PC-3 (cell line): ENCODE measurements at regions not wholly inside any gene's neighbourhood (a gene's known extent, or its start where the extent isn't known, plus 50 kb on each side); places are given as distances from the start of the nearest gene placed in this dataset.

ENCODE experiments used
- ATAC-seq: fragments of 200-7000 bp; cut with Tn5 transposase; 2 replicates; pipeline ENCODE4 v1.9.1; 2020; ENCODE audit warnings: mild to moderate bottlenecking, moderate library complexity
- BruUV-seq: library from RNA; stranded (reverse); fragments of 400-500 nt; replicated peaks from 2 replicates; lab custom pipeline; 2021; lab: Mats Ljungman, UMichigan
- CTCF ChIA-PET: fragments of 300-600 bp; sonication (Branson Sonifier 250); formaldehyde crosslinking; loops from one replicate; lab custom pipeline; 2022; ENCODE audit warnings: antibody characterized with exemption; lab: Charles Lee
- POLR2A ChIA-PET: fragments of 300-600 bp; sonication (Branson Sonifier 250); formaldehyde crosslinking; loops from one replicate; lab custom pipeline; 2022; ENCODE audit warnings: antibody characterized with exemption; ENCODE audit not compliant: unreplicated experiment; lab: Charles Lee
- DNase-seq: peaks from one replicate; pipeline ENCODE4 v3.0.0-alpha.2; 2015
- H2AFZ ChIP-seq: fragments of 300-600 bp; sonication (generic); 2 replicates; pipeline ENCODE4 v1.6.0; 2016; ENCODE audit warnings: antibody characterized with exemption, low read length
- H3F3A ChIP-seq: fragments of 300-600 bp; sonication (generic); one replicate; pipeline ENCODE4 v1.6.0; 2017; ENCODE audit warnings: antibody characterized with exemption, low read length, control low read depth, mild to moderate bottlenecking; ENCODE audit not compliant: unreplicated experiment
- H3K27ac ChIP-seq: fragments of 300-600 bp; sonication (generic); 2 replicates; pipeline ENCODE4 v1.5.1; 2016; ENCODE audit warnings: mild to moderate bottlenecking, low read length
- H3K27me3 ChIP-seq: fragments of 300-600 bp; sonication (generic); 2 replicates; pipeline ENCODE4 v1.6.1; 2016; ENCODE audit warnings: low read length, mixed read lengths
- H3K36me3 ChIP-seq: fragments of 300-600 bp; sonication (generic); 2 replicates; pipeline ENCODE4 v1.6.1; 2016; ENCODE audit warnings: low read depth, mixed run types, low read length, mixed read lengths
- H3K4me1 ChIP-seq: fragments of 300-600 bp; sonication (generic); 2 replicates; pipeline ENCODE4 v1.5.1; 2016; ENCODE audit warnings: low read length; ENCODE audit not compliant: insufficient read depth
- H3K4me2 ChIP-seq: fragments of 300-600 bp; sonication (generic); 2 replicates; pipeline ENCODE4 v1.6.0; 2016; ENCODE audit warnings: low read length
- H3K4me3 ChIP-seq: fragments of 300-600 bp; sonication (generic); 2 replicates; pipeline ENCODE4 v1.5.1; 2016; ENCODE audit warnings: mild to moderate bottlenecking, low read length, mixed read lengths
- H3K79me2 ChIP-seq: fragments of 300-600 bp; sonication (generic); 2 replicates; pipeline ENCODE4 v1.6.1; 2017; ENCODE audit warnings: low read length, mixed read lengths
- H3K9ac ChIP-seq: fragments of 300-600 bp; sonication (generic); 2 replicates; pipeline ENCODE4 v1.6.0; 2016; ENCODE audit warnings: mild to moderate bottlenecking, low read length
- H3K9me2 ChIP-seq: fragments of 300-600 bp; sonication (generic); replicated peaks from 2 replicates; pipeline ENCODE4 v1.6.1; 2016; ENCODE audit warnings: mixed run types, low read length, mixed read lengths
- H3K9me3 ChIP-seq: fragments of 300-600 bp; sonication (generic); 2 replicates; pipeline ENCODE4 v1.6.1; 2016; ENCODE audit warnings: low read length, mixed read lengths
- H4K20me1 ChIP-seq: fragments of 300-600 bp; sonication (generic); 2 replicates; pipeline ENCODE4 v1.6.1; 2016; ENCODE audit warnings: low read length, mixed read lengths
- EZH2 ChIP-seq: fragments of 300-600 bp; sonication (generic); IDR thresholded peaks from one replicate; pipeline ENCODE4 v1.6.1; 2017; ENCODE audit warnings: antibody characterized with exemption, mild to moderate bottlenecking, low read length; ENCODE audit not compliant: unreplicated experiment
- EZH2phosphoT487 ChIP-seq: fragments of 300-600 bp; sonication (generic); IDR thresholded peaks from 2 replicates; pipeline ENCODE4 v1.6.1; 2018; ENCODE audit warnings: mild to moderate bottlenecking, antibody characterized with exemption, low read length, borderline replicate concordance
- intact Hi-C: fragments of 100-400 bp; cut with micrococcal nuclease; formaldehyde crosslinking; loops from 2 replicates; pipeline ENCODE4 v1.9.0; 2023
- TF ChIP-seq, protein P1 (sequence below): fragments of 300-600 bp; sonication (generic); conservative IDR thresholded peaks from 2 replicates; pipeline ENCODE4 v1.5.1; 2017; ENCODE audit warnings: antibody characterized with exemption, low read depth, mild to moderate bottlenecking, low read length

DNA sequence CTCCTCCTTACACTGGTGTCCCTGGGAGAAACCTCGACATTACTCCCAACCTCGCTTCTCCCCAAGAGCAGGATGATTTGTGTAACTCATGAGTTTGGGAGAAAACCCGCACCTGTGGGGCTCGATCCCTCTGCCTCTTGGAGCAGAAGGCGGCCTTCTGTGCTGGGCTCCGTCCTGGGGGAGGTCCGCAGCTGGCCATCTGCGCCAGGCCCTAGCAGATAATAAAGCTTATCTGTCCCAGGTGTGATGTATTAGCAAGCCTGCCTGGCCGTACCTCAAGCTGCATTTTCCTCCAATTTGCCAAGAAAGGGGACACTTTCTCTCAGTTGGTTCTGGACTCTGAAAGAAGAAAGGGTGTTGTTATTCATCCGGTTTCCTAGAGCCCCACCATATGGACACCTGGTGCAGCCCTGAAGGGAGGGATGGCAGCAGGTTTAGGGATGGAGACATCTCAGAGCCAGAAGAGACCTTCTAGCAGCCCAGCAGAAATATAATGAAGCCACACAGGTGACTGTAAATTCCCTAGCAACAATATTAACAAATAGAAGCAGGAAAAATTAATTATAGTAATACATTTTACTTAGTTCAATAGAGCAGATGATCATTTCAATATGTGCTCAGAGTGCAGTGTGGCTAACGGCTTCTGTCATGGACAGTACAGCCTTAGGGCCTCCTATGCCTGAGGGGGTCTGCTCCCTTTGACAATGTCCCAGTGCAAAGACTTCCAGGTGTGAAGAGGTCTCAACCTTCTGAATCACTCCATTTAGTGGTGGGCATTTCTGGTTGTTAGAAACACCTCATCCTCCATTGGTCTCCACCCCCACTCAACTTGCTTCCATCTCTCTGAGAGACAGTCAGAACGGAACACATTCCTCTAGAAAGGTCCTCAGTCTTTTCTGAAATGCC, 94.8 kb downstream of the CPN2 start:
- Histone ChIP-seq H3K9ac (no peak overlapping the region), H3K27me3 (no peaks in the 10 kb centered on the region), H4K20me1 (no peaks in the 10 kb centered on the region), H3K27ac (no peak overlapping the region), H3K79me2 (no peaks in the 10 kb centered on the region), H3K4me2 (no peak overlapping the region), H2AFZ (no peak overlapping the region), H3K4me1 (no peaks in the 10 kb centered on the region), H3K36me3 (no peaks in the 10 kb centered on the region), H3K4me3 (no peak overlapping the region), H3F3A (no peaks in the 10 kb centered on the region), H3K9me3 (no peaks in the 10 kb centered on the region), H3K9me2 (no peaks in the 10 kb centered on the region)
- intact Hi-C loops, result no loop called here
- ATAC-seq (no peak), DNase-seq (no peak)
- TF ChIP-seq EZH2 (no peak), EZH2phosphoT487 (no peak)
- CTCF ChIA-PET, result no interaction called here
- no TSS peak for BruUV-seq
- POLR2A ChIA-PET, result no interaction called here

- Histone ChIP-seq H3K4me1 (no peaks in the 10 kb centered on the region), H4K20me1 (no peaks in the 10 kb centered on the region), H3F3A (no peaks in the 10 kb centered on the region), H3K4me3 (no peak overlapping the region), H3K79me2 (no peaks in the 10 kb centered on the region), H3K9ac (no peak overlapping the region), H3K27ac (no peak overlapping the region), H2AFZ (no peak overlapping the region), H3K27me3 (no peaks in the 10 kb centered on the region), H3K36me3 (no peaks in the 10 kb centered on the region), H3K9me2 (no peaks in the 10 kb centered on the region), H3K4me2 (no peak overlapping the region), H3K9me3 (no peaks in the 10 kb centered on the region)
- ATAC-seq (no peak), DNase-seq (no peak)
- POLR2A ChIA-PET, result no interaction called here
- TF ChIP-seq EZH2phosphoT487 (no peak), EZH2 (no peak)
- TF ChIP-seq, protein P1, sequence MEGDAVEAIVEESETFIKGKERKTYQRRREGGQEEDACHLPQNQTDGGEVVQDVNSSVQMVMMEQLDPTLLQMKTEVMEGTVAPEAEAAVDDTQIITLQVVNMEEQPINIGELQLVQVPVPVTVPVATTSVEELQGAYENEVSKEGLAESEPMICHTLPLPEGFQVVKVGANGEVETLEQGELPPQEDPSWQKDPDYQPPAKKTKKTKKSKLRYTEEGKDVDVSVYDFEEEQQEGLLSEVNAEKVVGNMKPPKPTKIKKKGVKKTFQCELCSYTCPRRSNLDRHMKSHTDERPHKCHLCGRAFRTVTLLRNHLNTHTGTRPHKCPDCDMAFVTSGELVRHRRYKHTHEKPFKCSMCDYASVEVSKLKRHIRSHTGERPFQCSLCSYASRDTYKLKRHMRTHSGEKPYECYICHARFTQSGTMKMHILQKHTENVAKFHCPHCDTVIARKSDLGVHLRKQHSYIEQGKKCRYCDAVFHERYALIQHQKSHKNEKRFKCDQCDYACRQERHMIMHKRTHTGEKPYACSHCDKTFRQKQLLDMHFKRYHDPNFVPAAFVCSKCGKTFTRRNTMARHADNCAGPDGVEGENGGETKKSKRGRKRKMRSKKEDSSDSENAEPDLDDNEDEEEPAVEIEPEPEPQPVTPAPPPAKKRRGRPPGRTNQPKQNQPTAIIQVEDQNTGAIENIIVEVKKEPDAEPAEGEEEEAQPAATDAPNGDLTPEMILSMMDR, result no peak
- no TSS peak for BruUV-seq
- intact Hi-C loops, result no loop called here
- CTCF ChIA-PET, result no interaction called here
Measured at GRCh38 chr3:194257151-194257621, 93.9 kb downstream of the CPN2 start.

DNA sequence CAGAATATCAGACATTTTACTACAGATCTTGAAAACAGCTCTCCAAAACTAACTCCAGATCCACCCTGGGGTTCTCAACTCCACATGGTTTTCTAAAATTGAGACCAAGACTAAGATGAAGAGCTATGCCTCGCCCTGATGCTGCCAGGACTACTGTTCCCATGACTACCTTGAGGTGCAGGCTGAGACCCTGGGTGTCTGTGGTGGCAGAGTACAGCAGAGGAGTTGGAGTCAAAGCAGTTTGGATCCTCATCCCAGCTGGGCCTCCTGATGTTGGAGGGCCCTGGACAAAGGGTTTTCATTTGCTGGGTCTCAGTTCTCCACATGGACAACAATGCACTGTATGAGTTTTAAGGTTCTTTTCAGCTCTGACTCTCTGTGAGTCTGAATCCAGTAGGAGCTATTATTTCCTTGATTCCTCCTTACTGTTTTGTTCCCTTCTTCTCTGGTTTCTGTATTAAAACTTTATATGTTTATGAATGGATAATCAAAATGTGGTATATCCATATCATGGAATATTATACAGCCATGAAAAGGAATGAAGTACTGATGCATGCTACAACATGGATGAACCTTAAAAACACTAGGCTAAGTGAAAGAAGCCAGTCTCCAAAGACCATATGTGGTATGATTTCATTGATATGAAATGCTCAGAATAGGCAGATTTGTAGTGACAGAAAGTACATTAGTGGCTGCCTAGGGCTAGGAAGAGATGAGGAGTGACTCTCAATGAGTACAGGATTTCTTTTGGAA, 93.0 kb downstream of the CPN2 start:
- H3K79me2 ChIP-seq, result no peaks in the 10 kb centered on the region
- ChIA-PET POLR2A (no interaction called here), CTCF (no interaction called here)

More for the DNA sequence above, 93.0 kb downstream of the CPN2 start:
- no peak for TF ChIP-seq EZH2phosphoT487
- Histone ChIP-seq H3K4me2 (no peak overlapping the region), H3K4me1 (no peaks in the 10 kb centered on the region), H2AFZ (no peak overlapping the region), H4K20me1 (no peaks in the 10 kb centered on the region), H3F3A (no peaks in the 10 kb centered on the region), H3K27me3 (no peaks in the 10 kb centered on the region), H3K9ac (no peak overlapping the region), H3K27ac (no peak overlapping the region), H3K4me3 (no peak overlapping the region), H3K36me3 (no peaks in the 10 kb centered on the region), H3K9me2 (no peaks in the 10 kb centered on the region), H3K9me3 (no peaks in the 10 kb centered on the region)
- BruUV-seq, result no TSS peak
- ATAC-seq, result no peak
- intact Hi-C loops, result no loop called here
- no peak for DNase-seq
